ENCODE measurements at regions not wholly inside any gene's neighbourhood (a gene's known extent, or its start where the extent isn't known, plus 50 kb on each side); places are given as distances from the start of the nearest gene placed in this dataset.

- DNase-seq (ENCODE audit: low read depth in 2 of 2): no peak
Observed at GRCh38 chr7:25750744-25751508, 401.1 kb upstream of the NFE2L3 start.

- DNase-seq (ENCODE audit: low read depth in 2 of 2): no peak
Observed at GRCh38 chr7:25752154-25752553, 399.8 kb upstream of the NFE2L3 start.

GRCh38 chr7:25752967-25753791 is 398.8 kb upstream of the NFE2L3 start:
- no peak for DNase-seq (ENCODE audit: low read depth in 2 of 2)

GRCh38 chr7:25753837-25754236 is 398.2 kb upstream of the NFE2L3 start:
- DNase-seq (ENCODE audit: low read depth in 2 of 2): no peak

- no peak for DNase-seq (ENCODE audit: low read depth in 2 of 2)
Observed at GRCh38 chr7:25754333-25754732, 397.7 kb upstream of the NFE2L3 start.

- no peak for DNase-seq (ENCODE audit: low read depth in 2 of 2)
Observed at GRCh38 chr7:25754751-25755150, 397.2 kb upstream of the NFE2L3 start.

GRCh38 chr7:25756601-25757000 is 395.4 kb upstream of the NFE2L3 start:
- DNase-seq (ENCODE audit: low read depth in 2 of 2): no peak

GRCh38 chr7:25758559-25758958 is 393.4 kb upstream of the NFE2L3 start:
- DNase-seq (ENCODE audit: low read depth in 2 of 2): no peak

GRCh38 chr7:25759286-25759685 is 392.7 kb upstream of the NFE2L3 start:
- no peak for DNase-seq (ENCODE audit: low read depth in 2 of 2)

- no peak for DNase-seq (ENCODE audit: low read depth in 2 of 2)
Observed at GRCh38 chr7:25759748-25760147, 392.2 kb upstream of the NFE2L3 start.

- no peak for DNase-seq (ENCODE audit: low read depth in 2 of 2)
Observed at GRCh38 chr7:25762511-25763462, 389.2 kb upstream of the NFE2L3 start.

GRCh38 chr7:25763463-25763860 is 388.5 kb upstream of the NFE2L3 start:
- no peak for DNase-seq (ENCODE audit: low read depth in 2 of 2)

GRCh38 chr7:25765110-25765655 is 386.8 kb upstream of the NFE2L3 start:
- DNase-seq (ENCODE audit: low read depth in 2 of 2): no peak

- DNase-seq (ENCODE audit: low read depth in 2 of 2): no peak
Observed at GRCh38 chr7:25770235-25770634, 381.8 kb upstream of the NFE2L3 start.

GRCh38 chr7:25770670-25771069 is 381.3 kb upstream of the NFE2L3 start:
- no peak for DNase-seq (ENCODE audit: low read depth in 2 of 2)

- DNase-seq (ENCODE audit: low read depth in 2 of 2): no peak
Observed at GRCh38 chr7:25771491-25771890, 380.5 kb upstream of the NFE2L3 start.

GRCh38 chr7:25772802-25773201 is 379.2 kb upstream of the NFE2L3 start:
- DNase-seq (ENCODE audit: low read depth in 2 of 2): no peak

- no peak for DNase-seq (ENCODE audit: low read depth in 2 of 2)
Observed at GRCh38 chr7:25774675-25775074, 377.3 kb upstream of the NFE2L3 start.

- DNase-seq (ENCODE audit: low read depth in 2 of 2): no peak
Observed at GRCh38 chr7:25775570-25775969, 376.4 kb upstream of the NFE2L3 start.

- DNase-seq (ENCODE audit: low read depth in 2 of 2): no peak
Observed at GRCh38 chr7:25775999-25776743, 375.8 kb upstream of the NFE2L3 start.

- no peak for DNase-seq (ENCODE audit: low read depth in 2 of 2)
Observed at GRCh38 chr7:25776744-25777123, 375.3 kb upstream of the NFE2L3 start.

Measured in stimulated activated CD8-positive, alpha-beta memory T cell treated with anti-CD3 and anti-CD28 coated beads, Interleukin-7, amount 100 ng/mL, for 1 hour (primary cell).